ENCODE measurements at regions not wholly inside any gene's neighbourhood (a gene's known extent, or its start where the extent isn't known, plus 50 kb on each side); places are given as distances from the start of the nearest gene placed in this dataset.

- TF ChIP-seq CTCF (conservative IDR thresholded peaks at IDR 0.05 in 1 of 2, IDR thresholded peaks at IDR 0.05 in 1 of 2; ENCODE audit: low read depth in 1 of 2, low read length in 2 of 2) (no peak), EZH2 (IDR thresholded peaks at IDR 0.05; ENCODE audit: low read length, missing control alignments) (no peak)
Measured at GRCh38 chr2:154912215-154912614, 213.7 kb downstream of the KCNJ3 start.

All from fibroblast of lung (primary cell).